ENCODE measurements at regions not wholly inside any gene's neighbourhood (a gene's known extent, or its start where the extent isn't known, plus 50 kb on each side); places are given as distances from the start of the nearest gene placed in this dataset.

- no peak for TF ChIP-seq CTCF (IDR thresholded peaks at IDR 0.05)
- TF ChIP-seq SIN3A (IDR thresholded peaks at IDR 0.05; ENCODE audit: borderline replicate concordance, insufficient read depth, low read depth, low read length): no peak
- TF ChIP-seq REST (IDR thresholded peaks at IDR 0.05; ENCODE audit: insufficient read depth in 1 of 2, low read depth in 2 of 2, low read length in 1 of 2): no peak
- TF ChIP-seq POLR2AphosphoS5 (IDR thresholded peaks at IDR 0.05; ENCODE audit: low read depth, low read length): no peak
Measured at GRCh38 chr6:20279608-20280287, 67.5 kb upstream of the MBOAT1 start.
